DMS53 treated with DMSO at 0.1 percent for 48 hours (cell line): ENCODE measurements at regions not wholly inside any gene's neighbourhood (a gene's known extent, or its start where the extent isn't known, plus 50 kb on each side); places are given as distances from the start of the nearest gene placed in this dataset.
A peak's percentile ranks its signal among the peaks of the same experiment; 100 is the strongest.

Experiments
- DNase-seq: peaks from one replicate; lab custom pipeline; 2025; ENCODE audit not compliant: unreplicated experiment; lab: John Stamatoyannopoulos, UW

- DNase-seq, result no peak
These were observed 67.5 kb downstream of the PRR32 start for GRCh38 chrX:126886997-126887396.

- DNase-seq, result no peak
These were observed 81.4 kb downstream of the PRR32 start for GRCh38 chrX:126900937-126901336.

GRCh38 chrX:126929071-126929470 lies 109.5 kb downstream of the PRR32 start:
- no peak for DNase-seq

GRCh38 chrX:126967225-126967624 lies 147.7 kb downstream of the PRR32 start:
- no peak for DNase-seq

- no peak for DNase-seq
These were observed 162.6 kb downstream of the PRR32 start for GRCh38 chrX:126982158-126982557.

- no peak for DNase-seq
These were observed 165.5 kb downstream of the PRR32 start for GRCh38 chrX:126985027-126985426.

- DNase-seq, result no peak
These were observed 166.5 kb downstream of the PRR32 start for GRCh38 chrX:126985981-126986380.

GRCh38 chrX:126994032-126994600 lies 174.6 kb downstream of the PRR32 start:
- no peak for DNase-seq

- no peak for DNase-seq
These were observed 192.1 kb downstream of the PRR32 start for GRCh38 chrX:127011629-127012028.

- no peak for DNase-seq
These were observed 205.5 kb downstream of the PRR32 start for GRCh38 chrX:127025013-127025412.

GRCh38 chrX:127030016-127030748 lies 210.7 kb downstream of the PRR32 start:
- no peak for DNase-seq

GRCh38 chrX:127037159-127037558 lies 217.6 kb downstream of the PRR32 start:
- DNase-seq, result no peak

- DNase-seq, result peak; percentile 29
These were observed 218.5 kb downstream of the PRR32 start for GRCh38 chrX:127038065-127038464.

- DNase-seq, result no peak
These were observed 238.5 kb downstream of the PRR32 start for GRCh38 chrX:127057891-127058619.

GRCh38 chrX:127085939-127086338 lies 266.4 kb downstream of the PRR32 start:
- no peak for DNase-seq

GRCh38 chrX:127112726-127113125 lies 293.2 kb downstream of the PRR32 start:
- no peak for DNase-seq

GRCh38 chrX:127124871-127125270 lies 305.3 kb downstream of the PRR32 start:
- no peak for DNase-seq

GRCh38 chrX:127128282-127128681 lies 308.8 kb downstream of the PRR32 start:
- DNase-seq, result no peak

GRCh38 chrX:127129510-127129909 lies 310.0 kb downstream of the PRR32 start:
- DNase-seq, result peak; percentile 40

GRCh38 chrX:127138218-127138617 lies 318.7 kb downstream of the PRR32 start:
- DNase-seq, result no peak

- no peak for DNase-seq
These were observed 358.4 kb downstream of the PRR32 start for GRCh38 chrX:127177966-127178365.

- DNase-seq, result no peak
These were observed 367.6 kb downstream of the PRR32 start for GRCh38 chrX:127187095-127187494.
